ENCODE measurements at regions not wholly inside any gene's neighbourhood (a gene's known extent, or its start where the extent isn't known, plus 50 kb on each side); places are given as distances from the start of the nearest gene placed in this dataset.

DNA sequence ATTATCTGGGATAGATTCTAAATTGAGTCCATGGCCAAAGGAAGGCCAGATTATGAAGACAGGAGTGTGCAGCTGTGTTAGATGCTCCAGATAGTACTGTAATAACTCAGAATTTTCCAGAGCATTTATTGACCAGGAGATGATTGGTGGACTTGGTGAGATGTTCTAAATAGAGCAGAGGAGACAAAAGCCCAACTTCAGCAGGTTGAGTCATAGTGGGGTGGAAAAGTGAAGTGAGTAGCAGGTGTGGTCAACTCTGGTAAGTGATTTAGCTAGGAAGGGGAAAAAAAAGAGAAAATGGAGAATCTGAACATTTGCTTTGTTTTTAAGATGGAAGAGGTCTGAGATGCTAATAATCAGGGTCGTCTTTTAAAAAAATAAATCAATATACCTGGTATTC lies 227.4 kb downstream of the TMEM200A start:
- Mint-ChIP-seq H3K36me3 (ENCODE audit: low read depth) (peaks cover 23% of the 10 kb centered on the region), H3K9me3 (peaks cover 18% of the 10 kb centered on the region), H3K27me3 (ENCODE audit: insufficient read depth) (peaks cover 3% of the 10 kb centered on the region), H3K4me1 (ENCODE audit: low read depth) (peaks cover 25% of the 10 kb centered on the region), H3K4me3 (no peak overlapping the region), H3K27ac (no peak overlapping the region)
- no peak for TF ChIP-seq CTCF (IDR thresholded peaks at IDR 0.05)
- DNase-seq = no peak

- no peak for TF ChIP-seq CTCF (IDR thresholded peaks at IDR 0.05)
- Mint-ChIP-seq H3K27me3 (ENCODE audit: insufficient read depth) (peaks cover 3% of the 10 kb centered on the region), H3K4me1 (ENCODE audit: low read depth) (peaks cover 26% of the 10 kb centered on the region), H3K9me3 (peaks cover 18% of the 10 kb centered on the region), H3K4me3 (no peak overlapping the region), H3K36me3 (ENCODE audit: low read depth) (peaks cover 23% of the 10 kb centered on the region), H3K27ac (no peak overlapping the region)
- no peak for DNase-seq
Measured at GRCh38 chr6:130593948-130594347, 228.1 kb downstream of the TMEM200A start.

DNA sequence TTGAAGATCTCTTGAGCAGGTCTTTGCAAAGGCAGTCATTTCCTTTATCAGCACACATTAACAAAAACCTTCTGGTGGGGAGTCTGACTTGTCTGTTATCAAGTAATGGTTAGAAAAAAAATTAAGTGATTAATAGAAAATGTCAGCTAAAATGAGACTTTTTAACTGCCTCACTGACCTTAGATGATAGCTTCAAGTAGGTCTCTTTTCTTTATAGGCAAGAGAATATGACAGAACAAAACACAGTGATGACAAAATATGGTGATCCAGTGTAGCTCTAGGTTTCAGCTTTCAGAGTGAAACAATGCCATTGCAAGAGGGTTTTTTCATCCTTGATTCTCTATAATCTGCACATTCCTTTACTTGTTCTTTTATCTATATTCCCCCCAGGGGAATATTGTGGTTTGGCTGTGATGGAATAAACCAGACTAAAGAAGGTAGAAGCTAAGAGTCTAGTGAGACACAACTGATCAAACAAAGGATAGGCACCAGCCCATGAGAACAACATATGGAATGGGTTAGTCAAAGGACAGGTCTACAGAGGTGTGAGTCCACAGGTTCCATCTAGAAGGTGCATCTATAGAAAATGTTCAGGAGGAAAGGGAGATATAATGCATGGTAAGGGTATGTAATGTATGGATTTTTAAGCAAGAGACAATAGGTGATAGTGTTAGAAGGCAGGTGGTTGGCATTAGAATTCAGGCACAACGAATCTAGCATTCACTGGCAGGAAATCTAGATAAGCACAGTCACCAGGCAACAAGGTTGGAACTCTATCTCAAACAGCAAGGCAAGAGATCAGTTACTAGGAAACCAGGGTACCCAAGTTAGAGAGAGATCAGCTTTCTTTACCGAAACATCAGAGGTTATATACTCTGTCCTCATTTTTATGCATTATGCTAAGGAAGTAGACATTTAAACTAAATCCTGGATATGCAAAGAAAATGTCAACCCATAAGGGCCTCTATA lies 228.9 kb upstream of the SMLR1 start:
- Mint-ChIP-seq H3K9me3 (no peaks in the 10 kb centered on the region), H3K27ac (peak overlapping the region; percentile 2), H3K27me3 (ENCODE audit: insufficient read depth) (peaks cover 3% of the 10 kb centered on the region), H3K4me1 (ENCODE audit: low read depth) (peaks cover 57% of the 10 kb centered on the region), H3K36me3 (ENCODE audit: low read depth) (no peaks in the 10 kb centered on the region), H3K4me3 (no peak overlapping the region)
- no peak for DNase-seq
- no peak for TF ChIP-seq CTCF (IDR thresholded peaks at IDR 0.05)

GRCh38 chr6:130600880-130601341 lies 226.3 kb upstream of the SMLR1 start:
- Mint-ChIP-seq H3K4me3 (peak overlapping the region; percentile 36), H3K4me1 (ENCODE audit: low read depth) (peaks cover 79% of the 10 kb centered on the region), H3K27me3 (ENCODE audit: insufficient read depth) (peaks cover 3% of the 10 kb centered on the region), H3K36me3 (ENCODE audit: low read depth) (peaks cover 14% of the 10 kb centered on the region), H3K9me3 (no peaks in the 10 kb centered on the region), H3K27ac (peak overlapping the region; percentile 74)
- no peak for TF ChIP-seq CTCF (IDR thresholded peaks at IDR 0.05)
- DNase-seq = peak; percentile 95

GRCh38 chr6:130602151-130602770 lies 224.9 kb upstream of the SMLR1 start:
- DNase-seq = peak; percentile 99
- peaks cover 3% of the 10 kb centered on the region for H3K27me3 Mint-ChIP-seq (ENCODE audit: insufficient read depth)
- peaks cover 82% of the 10 kb centered on the region for H3K4me1 Mint-ChIP-seq (ENCODE audit: low read depth)
- H3K9me3 Mint-ChIP-seq = no peaks in the 10 kb centered on the region
- TF ChIP-seq CTCF (IDR thresholded peaks at IDR 0.05) = no peak
- H3K36me3 Mint-ChIP-seq (ENCODE audit: low read depth) = peaks cover 14% of the 10 kb centered on the region
- H3K4me3 Mint-ChIP-seq = peak overlapping the region; percentile 46
- peak overlapping the region; percentile 74 for H3K27ac Mint-ChIP-seq
